Mesendoderm (in vitro differentiated cells): ENCODE measurements at regions not wholly inside any gene's neighbourhood (a gene's known extent, or its start where the extent isn't known, plus 50 kb on each side); places are given as distances from the start of the nearest gene placed in this dataset.

ENCODE experiments used
- DNase-seq: peaks from one replicate; pipeline ENCODE4 v3.0.0; 2013
- H2AK5ac ChIP-seq: 2 replicates; pipeline ENCODE4 v1.6.1; 2013; ENCODE audit warnings: low read length, inconsistent platforms
- H2BK120ac ChIP-seq: 2 replicates; pipeline ENCODE4 v1.6.1; 2013; ENCODE audit warnings: low read depth, mild to moderate bottlenecking, low read length, moderate library complexity, mixed read lengths
- H2BK15ac ChIP-seq: replicated peaks from 2 replicates; pipeline ENCODE4 v1.6.1; 2013; ENCODE audit warnings: low read depth, mild to moderate bottlenecking, moderate library complexity
- H2BK5ac ChIP-seq: 2 replicates; pipeline ENCODE4 v1.6.1; 2013; ENCODE audit warnings: low read length, inconsistent platforms
- H3K18ac ChIP-seq: 2 replicates; pipeline ENCODE4 v1.6.1; 2013; ENCODE audit warnings: mild to moderate bottlenecking, low read length, mixed read lengths
- H3K23ac ChIP-seq: one replicate; pipeline ENCODE4 v1.6.1; 2013; ENCODE audit warnings: low read length
- H3K27ac ChIP-seq: 2 replicates; pipeline ENCODE4 v1.5.1; 2013; ENCODE audit warnings: low read depth, mild to moderate bottlenecking, inconsistent platforms, low read length, moderate library complexity
- H3K27me3 ChIP-seq: 2 replicates; pipeline ENCODE4 v1.6.1; 2013; ENCODE audit warnings: low read length, control low read depth, mild to moderate bottlenecking, inconsistent platforms; ENCODE audit not compliant: insufficient read depth, poor library complexity
- H3K36me3 ChIP-seq: 2 replicates; pipeline ENCODE4 v1.6.1; 2013; ENCODE audit warnings: low read length, inconsistent platforms; ENCODE audit not compliant: control insufficient read depth, insufficient read depth
- H3K4ac ChIP-seq: one replicate; pipeline ENCODE4 v1.6.1; 2013; ENCODE audit warnings: low read depth, mild to moderate bottlenecking, low read length, moderate library complexity
- H3K4me1 ChIP-seq: 2 replicates; pipeline ENCODE4 v1.6.1; 2013; ENCODE audit warnings: low read depth, low read length, inconsistent platforms; ENCODE audit not compliant: control insufficient read depth
- H3K4me2 ChIP-seq: 2 replicates; pipeline ENCODE4 v1.6.1; 2013; ENCODE audit warnings: low read length
- H3K4me3 ChIP-seq: 2 replicates; pipeline ENCODE4 v1.5.1; 2013; ENCODE audit warnings: mild to moderate bottlenecking, low read length
- H3K56ac ChIP-seq: one replicate; pipeline ENCODE4 v1.6.1; 2013; ENCODE audit warnings: low read length
- H3K79me1 ChIP-seq: 2 replicates; pipeline ENCODE4 v1.6.1; 2013; ENCODE audit warnings: low read length, inconsistent platforms
- H3K79me2 ChIP-seq: 2 replicates; pipeline ENCODE4 v1.6.1; 2013; ENCODE audit warnings: mild to moderate bottlenecking, low read length; ENCODE audit not compliant: control insufficient read depth, insufficient read depth
- H3K9ac ChIP-seq: 2 replicates; pipeline ENCODE4 v1.6.1; 2013; ENCODE audit warnings: low read length, inconsistent platforms
- H4K5ac ChIP-seq: one replicate; pipeline ENCODE4 v1.6.1; 2013; ENCODE audit warnings: low read length
- H4K8ac ChIP-seq: one replicate; pipeline ENCODE4 v1.6.1; 2013; ENCODE audit warnings: low read depth, mild to moderate bottlenecking, control low read depth, low read length, moderate library complexity
- WGBS: extraction: QIAGEN DNeasy Blood & Tissue Kit; methylation state at CpG from one replicate; pipeline ENCODE4 v1.1.7; 2013; ENCODE audit warnings: low lambda C conversion rate, missing lambda C conversion rate; ENCODE audit not compliant: insufficient coverage; ENCODE audit errors: extremely low coverage; 5-methylcytosine and 5-hydroxymethylcytosine counted together

DNA sequence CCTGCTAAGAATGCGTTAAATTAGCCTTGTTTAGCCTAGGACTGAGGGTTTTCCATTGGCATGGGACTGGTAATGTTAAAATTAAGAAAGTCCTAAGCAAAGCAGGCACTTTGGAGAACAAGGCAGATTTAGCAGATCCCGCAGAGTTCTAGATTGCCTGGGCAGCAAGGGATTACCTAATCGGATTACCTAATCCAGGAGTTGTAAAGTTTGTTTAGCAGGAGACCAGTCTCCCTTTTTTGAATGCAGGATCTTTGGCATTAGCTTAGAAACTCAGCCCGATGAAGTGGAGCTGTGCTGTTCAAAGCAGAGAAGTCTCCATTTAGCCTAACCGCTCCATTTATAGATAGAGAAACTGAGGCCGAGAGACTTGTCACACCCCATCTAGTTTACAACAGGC lies 206.0 kb downstream of the DMRT2 start:
- no peak overlapping the region for H4K5ac ChIP-seq
- no peak overlapping the region for H2BK15ac ChIP-seq
- no peaks in the 10 kb centered on the region for H3K27me3 ChIP-seq
- no peak overlapping the region for H3K56ac ChIP-seq
- WGBS: no CpG with 5 or more reads among the region's 6 CpGs
- DNase-seq: no peak
- H3K79me2 ChIP-seq: no peaks in the 10 kb centered on the region
- no peak overlapping the region for H3K4ac ChIP-seq
- H3K23ac ChIP-seq: no peak overlapping the region
- no peak overlapping the region for H4K8ac ChIP-seq
- no peak overlapping the region for H3K18ac ChIP-seq
- H3K36me3 ChIP-seq: no peaks in the 10 kb centered on the region
- no peak overlapping the region for H2BK5ac ChIP-seq
- H3K27ac ChIP-seq: no peak overlapping the region
- no peak overlapping the region for H2BK120ac ChIP-seq
- no peak overlapping the region for H3K4me2 ChIP-seq
- no peaks in the 10 kb centered on the region for H3K79me1 ChIP-seq
- no peak overlapping the region for H3K9ac ChIP-seq
- no peak overlapping the region for H2AK5ac ChIP-seq
- H3K4me1 ChIP-seq: no peaks in the 10 kb centered on the region
- no peak overlapping the region for H3K4me3 ChIP-seq

DNA sequence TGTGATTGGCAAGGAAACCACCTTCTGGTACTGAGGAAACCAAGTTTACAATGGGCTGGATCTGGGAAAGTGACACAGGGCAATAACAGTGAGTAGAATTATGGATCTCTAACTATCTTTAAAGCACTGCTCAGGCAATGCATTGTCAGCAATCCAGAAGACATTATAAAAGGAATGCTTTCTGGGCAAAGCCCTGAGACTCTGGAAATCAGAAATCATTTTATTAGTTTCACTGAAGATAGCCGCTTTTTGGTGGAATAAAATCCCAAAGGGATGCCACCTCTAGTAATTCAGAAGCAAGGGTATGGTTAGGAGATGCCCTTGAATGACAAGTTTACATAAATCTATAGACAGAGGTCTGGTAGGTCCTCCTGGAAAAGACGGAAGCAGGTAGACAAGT lies 211.1 kb downstream of the DMRT2 start:
- no peak for DNase-seq
- no peak overlapping the region for H3K56ac ChIP-seq
- H3K36me3 ChIP-seq: no peaks in the 10 kb centered on the region
- no peaks in the 10 kb centered on the region for H3K79me2 ChIP-seq
- H4K5ac ChIP-seq: no peak overlapping the region
- H3K79me1 ChIP-seq: no peaks in the 10 kb centered on the region
- no peak overlapping the region for H3K4ac ChIP-seq
- no peaks in the 10 kb centered on the region for H3K4me1 ChIP-seq
- H3K27me3 ChIP-seq: no peaks in the 10 kb centered on the region
- no peak overlapping the region for H3K27ac ChIP-seq
- H2BK120ac ChIP-seq: no peak overlapping the region
- H3K9ac ChIP-seq: no peak overlapping the region
- WGBS: no CpG with 5 or more reads among the region's 2 CpGs
- H3K18ac ChIP-seq: no peak overlapping the region
- H3K4me2 ChIP-seq: no peak overlapping the region
- no peak overlapping the region for H3K23ac ChIP-seq
- no peak overlapping the region for H2AK5ac ChIP-seq
- no peak overlapping the region for H2BK5ac ChIP-seq
- no peak overlapping the region for H3K4me3 ChIP-seq
- no peak overlapping the region for H2BK15ac ChIP-seq
- no peak overlapping the region for H4K8ac ChIP-seq

DNA sequence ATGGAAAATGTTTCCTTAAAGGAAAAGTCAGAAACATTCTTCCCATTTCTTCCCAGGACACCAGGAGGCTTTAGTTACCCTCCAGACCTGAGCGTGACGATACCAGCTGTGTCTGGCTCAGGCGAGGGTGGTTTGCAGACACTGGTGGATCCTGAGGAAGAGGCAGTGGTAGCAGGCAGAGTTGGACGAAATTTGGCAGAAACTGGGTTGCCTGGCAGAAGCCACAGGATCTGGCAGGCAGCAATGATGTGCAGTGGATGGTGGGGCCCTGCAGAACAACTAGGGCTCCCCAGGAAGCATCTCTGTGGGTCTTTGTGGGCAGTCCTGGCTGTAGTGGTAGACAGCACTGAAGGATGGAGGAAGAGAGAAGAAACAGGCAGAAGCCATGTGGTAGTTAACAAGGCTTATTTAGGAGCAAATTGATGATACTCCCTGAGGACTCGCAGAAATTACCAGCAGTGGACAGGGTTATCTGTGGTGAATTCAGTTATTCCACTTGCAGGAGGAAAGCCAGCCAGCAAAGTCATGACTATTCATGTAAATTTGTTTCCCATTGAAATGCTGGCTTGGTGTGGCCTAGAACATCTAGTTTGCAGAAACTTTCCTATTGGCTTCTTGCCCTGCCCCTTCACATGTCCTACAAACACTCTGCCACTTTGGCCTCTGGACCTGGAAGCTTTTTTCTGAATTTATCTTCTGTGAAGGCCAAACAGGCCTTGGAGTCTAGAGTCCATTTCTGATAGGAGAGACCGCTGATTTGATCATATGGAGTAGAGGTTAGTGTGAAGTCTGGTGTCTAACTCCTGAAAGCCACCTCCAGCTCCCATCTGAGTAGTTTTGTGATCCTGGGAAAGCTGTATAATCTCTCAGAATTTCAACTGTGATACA lies 212.0 kb downstream of the DMRT2 start:
- WGBS: no CpG with 5 or more reads among the region's 6 CpGs
- H2BK5ac ChIP-seq: no peak overlapping the region
- H3K27ac ChIP-seq: no peak overlapping the region
- H3K56ac ChIP-seq: no peak overlapping the region
- no peak overlapping the region for H3K4me2 ChIP-seq
- H3K9ac ChIP-seq: no peak overlapping the region
- no peak overlapping the region for H3K4ac ChIP-seq
- no peak overlapping the region for H3K4me3 ChIP-seq
- no peak overlapping the region for H4K5ac ChIP-seq
- H2BK120ac ChIP-seq: no peak overlapping the region
- no peak overlapping the region for H3K18ac ChIP-seq
- no peaks in the 10 kb centered on the region for H3K36me3 ChIP-seq
- H3K79me2 ChIP-seq: no peaks in the 10 kb centered on the region
- DNase-seq: no peak
- no peak overlapping the region for H2BK15ac ChIP-seq
- no peaks in the 10 kb centered on the region for H3K27me3 ChIP-seq
- no peak overlapping the region for H2AK5ac ChIP-seq
- no peaks in the 10 kb centered on the region for H3K79me1 ChIP-seq
- H4K8ac ChIP-seq: no peak overlapping the region
- no peak overlapping the region for H3K23ac ChIP-seq
- H3K4me1 ChIP-seq: no peaks in the 10 kb centered on the region

DNA sequence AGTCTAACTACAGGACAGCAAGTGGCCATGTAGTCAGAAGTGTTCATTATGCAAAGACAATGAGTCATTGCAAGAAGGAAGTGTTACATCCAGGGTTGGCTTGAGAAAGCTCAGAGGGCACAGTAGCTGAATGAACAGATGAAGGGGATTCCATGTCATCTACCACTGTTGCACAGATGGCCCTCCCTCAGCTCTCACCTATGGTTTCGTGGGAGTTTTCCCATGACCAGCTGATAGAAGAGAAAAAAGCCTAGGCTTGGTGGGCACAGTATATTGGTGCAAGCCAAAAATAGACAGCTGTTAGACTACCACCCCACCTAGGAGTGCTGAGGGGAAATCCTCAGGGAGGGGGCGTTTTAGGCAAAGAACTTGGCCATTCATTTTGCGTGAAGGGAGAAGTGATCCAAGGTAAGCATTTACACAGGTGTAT lies 217.0 kb downstream of the DMRT2 start:
- H3K79me2 ChIP-seq: no peaks in the 10 kb centered on the region
- H3K23ac ChIP-seq: no peak overlapping the region
- no peaks in the 10 kb centered on the region for H3K36me3 ChIP-seq
- no peak overlapping the region for H3K4ac ChIP-seq
- WGBS: no CpG with 5 or more reads among the region's 3 CpGs
- no peaks in the 10 kb centered on the region for H3K27me3 ChIP-seq
- no peak overlapping the region for H3K56ac ChIP-seq
- no peak overlapping the region for H4K8ac ChIP-seq
- no peak overlapping the region for H3K4me3 ChIP-seq
- no peak overlapping the region for H3K9ac ChIP-seq
- no peak overlapping the region for H2BK5ac ChIP-seq
- no peak for DNase-seq
- H3K4me1 ChIP-seq: no peaks in the 10 kb centered on the region
- no peak overlapping the region for H3K18ac ChIP-seq
- H3K79me1 ChIP-seq: no peaks in the 10 kb centered on the region
- H2AK5ac ChIP-seq: no peak overlapping the region
- H2BK15ac ChIP-seq: no peak overlapping the region
- no peak overlapping the region for H3K27ac ChIP-seq
- H3K4me2 ChIP-seq: no peak overlapping the region
- no peak overlapping the region for H4K5ac ChIP-seq
- no peak overlapping the region for H2BK120ac ChIP-seq

DNA sequence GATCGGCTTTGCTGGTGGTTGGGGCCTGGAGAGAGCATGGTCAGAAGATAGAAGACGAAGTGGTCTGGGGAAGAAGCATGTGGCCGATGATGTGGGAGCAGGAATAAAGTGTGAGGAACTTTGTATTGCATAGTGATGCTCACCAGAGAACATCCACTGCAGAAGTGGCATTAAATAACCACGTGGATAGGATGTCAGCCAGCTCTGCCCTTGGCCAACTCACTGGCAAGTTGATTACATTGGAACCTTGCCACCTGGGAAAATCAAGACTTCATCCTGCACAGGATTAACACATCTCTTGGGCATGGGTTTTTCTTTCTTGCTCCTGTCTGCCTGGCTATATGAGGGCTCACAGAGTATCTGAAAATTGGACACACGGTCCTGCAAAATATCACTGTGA lies 217.4 kb downstream of the DMRT2 start:
- no CpG with 5 or more reads among the region's 5 CpGs for WGBS
- DNase-seq: no peak
- no peak overlapping the region for H3K4me2 ChIP-seq

More for the DNA sequence above, 217.4 kb downstream of the DMRT2 start:
- Histone ChIP-seq H3K36me3 (no peaks in the 10 kb centered on the region), H2BK15ac (no peak overlapping the region), H2BK120ac (no peak overlapping the region), H3K23ac (no peak overlapping the region), H4K8ac (no peak overlapping the region), H3K79me2 (no peaks in the 10 kb centered on the region), H2AK5ac (no peak overlapping the region), H3K4ac (no peak overlapping the region), H3K4me1 (no peaks in the 10 kb centered on the region), H4K5ac (no peak overlapping the region), H3K18ac (no peak overlapping the region), H3K27ac (no peak overlapping the region), H3K4me3 (no peak overlapping the region), H3K9ac (no peak overlapping the region), H2BK5ac (no peak overlapping the region), H3K79me1 (no peaks in the 10 kb centered on the region), H3K27me3 (no peaks in the 10 kb centered on the region), H3K56ac (no peak overlapping the region)
